ENCODE measurements at regions not wholly inside any gene's neighbourhood (a gene's known extent, or its start where the extent isn't known, plus 50 kb on each side); places are given as distances from the start of the nearest gene placed in this dataset.

DNA sequence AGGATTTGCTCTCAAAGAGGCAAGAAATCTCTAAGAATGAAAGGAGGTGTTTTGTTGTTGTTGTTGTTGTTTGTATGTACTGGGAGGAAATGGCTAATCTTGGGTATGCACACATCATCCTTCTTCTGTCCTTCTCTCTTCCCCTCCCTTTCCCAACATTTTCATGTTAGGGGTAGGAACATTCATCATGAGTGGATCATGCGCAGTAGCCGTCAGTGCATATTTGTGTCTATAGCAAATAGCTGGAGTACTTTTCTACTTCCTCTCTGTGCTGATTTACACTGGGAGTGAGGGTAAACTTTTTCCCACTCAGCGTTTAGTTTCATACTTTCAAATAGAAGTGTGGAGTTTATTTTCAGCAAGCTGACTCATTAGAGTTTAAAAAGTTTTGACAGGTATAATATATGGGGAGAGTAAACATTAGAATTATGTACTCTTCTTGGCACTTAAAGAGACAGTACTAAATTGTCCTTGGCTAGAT lies 80.5 kb upstream of the PRKG1 start:
- TF ChIP-seq CTCF (IDR thresholded peaks at IDR 0.05) (no peak), POLR2A (IDR thresholded peaks at IDR 0.05) (no peak), POLR2AphosphoS5 (IDR thresholded peaks at IDR 0.05; ENCODE audit: insufficient read depth in 1 of 2, low read depth in 1 of 2) (peak in 1 of 2 donors; percentile 49)

All from vagina (tissue), 2 donors.